NT2/D1 (cell line): ENCODE measurements at regions not wholly inside any gene's neighbourhood (a gene's known extent, or its start where the extent isn't known, plus 50 kb on each side); places are given as distances from the start of the nearest gene placed in this dataset.

Source experiments
- SUZ12 ChIP-seq: IDR thresholded peaks from 2 replicates; pipeline ENCODE4 v1.6.1; 2011; ENCODE audit not compliant: insufficient read length, insufficient read depth; ENCODE audit errors: extremely low read depth
- ZNF274 ChIP-seq: IDR thresholded peaks from 2 replicates; pipeline ENCODE4 v1.6.1; 2011; ENCODE audit warnings: mild to moderate bottlenecking, low read depth, low read length

DNA sequence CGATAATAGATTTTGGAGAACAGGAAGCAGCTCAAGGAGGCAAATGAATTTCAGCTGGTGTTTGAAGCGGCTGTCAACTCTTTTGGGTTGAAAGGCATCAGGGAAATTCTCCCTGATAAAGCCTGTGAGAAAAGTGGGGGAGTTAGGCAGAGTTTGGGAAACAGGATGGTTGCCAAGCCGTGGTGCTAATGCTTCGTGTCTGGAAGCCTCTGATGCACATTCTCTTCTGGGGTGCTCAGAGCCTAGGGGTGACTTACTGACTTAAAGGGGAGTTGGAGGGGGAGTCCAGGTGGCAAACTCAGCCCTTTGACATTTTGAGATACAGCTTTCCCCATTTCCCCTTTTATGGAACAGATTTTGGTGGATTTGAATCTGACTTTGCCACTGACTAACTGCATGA lies 202.5 kb upstream of the CLINT1 start:
- TF ChIP-seq ZNF274 (no peak), SUZ12 (no peak)
